Left kidney (tissue), 1 donor: ENCODE measurements at regions not wholly inside any gene's neighbourhood (a gene's known extent, or its start where the extent isn't known, plus 50 kb on each side); places are given as distances from the start of the nearest gene placed in this dataset.
"Not testable (repeated sequence)": the region's sequence is repeated elsewhere in the genome, so short reads cannot be mapped to it uniquely, and the experiment has no call there.

Source experiments
- DNase-seq: peaks from one replicate; pipeline ENCODE4 v3.0.0-alpha.2; 2013

DNA sequence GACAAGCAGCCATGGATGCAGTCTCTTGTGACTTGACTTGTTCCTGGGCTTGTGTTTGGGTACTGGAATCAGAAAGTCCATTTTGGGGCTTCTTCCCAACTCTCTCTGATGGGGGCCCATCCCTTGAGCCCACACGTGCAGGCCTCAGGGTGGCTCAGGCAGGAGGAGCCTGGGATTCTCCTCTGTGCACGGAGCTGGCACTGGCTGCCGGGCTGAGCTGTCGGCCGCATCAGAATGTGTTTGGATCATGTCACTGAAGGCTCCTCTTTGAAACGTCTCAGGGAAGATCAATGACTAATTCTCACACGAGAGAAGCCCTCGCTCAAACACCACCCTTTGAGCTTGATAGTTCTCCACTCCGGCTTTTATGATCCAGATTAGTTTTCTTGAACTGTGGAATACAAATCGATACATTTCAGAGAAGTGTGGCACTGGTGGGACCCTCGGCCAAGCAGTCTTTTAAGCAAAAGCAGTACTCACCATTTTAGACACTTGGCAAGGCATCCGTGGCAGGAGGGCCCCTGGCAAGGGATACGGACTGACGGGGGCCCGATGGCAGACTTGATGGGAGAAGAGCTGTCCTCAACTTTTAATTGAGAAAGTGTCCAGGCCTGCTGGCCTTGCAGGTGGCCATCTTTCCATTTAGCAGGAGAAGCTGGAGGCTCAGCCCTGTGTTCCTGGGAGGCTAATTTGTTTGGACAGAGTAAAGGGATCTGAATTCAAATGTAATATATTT is 220.7 kb upstream of the C1orf174 start:
- no peak for DNase-seq

DNA sequence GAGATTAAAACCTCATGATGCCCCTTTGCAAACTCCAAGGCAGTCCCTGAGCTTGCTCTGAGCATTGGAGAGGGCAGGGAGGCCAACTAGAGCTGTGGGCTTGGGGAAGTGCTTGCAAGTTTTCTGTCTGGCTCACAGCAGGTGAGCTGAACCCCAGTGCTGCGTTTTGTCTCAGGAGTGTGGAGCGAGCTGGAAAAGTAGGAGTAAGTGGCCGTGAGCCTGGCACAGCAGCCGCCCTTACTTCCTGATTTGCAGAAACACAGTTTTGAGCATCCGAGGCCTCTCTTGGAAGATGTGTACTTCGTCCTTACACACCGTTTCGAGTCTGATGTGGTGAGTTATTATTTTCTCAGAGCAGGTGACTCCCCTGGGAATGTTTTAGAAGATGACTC is 221.2 kb upstream of the C1orf174 start:
- DNase-seq = no peak

DNA sequence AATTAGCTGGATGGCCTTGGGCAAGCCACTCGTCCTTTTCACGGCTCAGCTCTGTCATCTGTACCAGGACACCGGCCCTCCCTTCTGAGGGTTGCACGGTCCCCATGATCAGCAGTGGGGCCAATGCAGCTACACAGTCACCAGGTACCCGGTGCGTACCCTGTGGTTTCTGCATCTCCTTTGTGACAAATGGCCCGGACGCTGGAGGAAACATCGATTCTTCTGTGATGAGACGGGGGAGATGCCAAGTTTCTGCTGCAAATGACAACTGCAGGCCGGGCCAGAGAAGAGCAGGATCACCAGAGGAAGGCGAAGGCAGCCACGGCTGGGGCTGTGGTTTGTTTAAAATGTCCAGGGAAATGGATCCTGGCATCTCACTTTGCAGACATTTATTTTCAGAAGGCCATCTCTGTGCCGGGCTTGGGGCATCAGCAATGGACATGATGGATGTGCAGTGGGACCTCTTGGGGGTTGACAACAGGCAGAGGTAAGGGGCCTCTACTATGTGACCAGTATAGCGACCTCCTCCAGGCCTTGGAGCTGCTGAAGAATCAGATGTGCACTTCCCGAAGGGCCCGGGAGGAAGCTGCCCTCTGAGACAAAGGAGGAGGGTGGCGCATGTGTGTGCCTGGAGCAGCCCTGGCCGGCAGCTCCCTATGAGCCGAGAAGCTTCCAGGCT is 221.9 kb upstream of the C1orf174 start:
- DNase-seq = no peak

DNA sequence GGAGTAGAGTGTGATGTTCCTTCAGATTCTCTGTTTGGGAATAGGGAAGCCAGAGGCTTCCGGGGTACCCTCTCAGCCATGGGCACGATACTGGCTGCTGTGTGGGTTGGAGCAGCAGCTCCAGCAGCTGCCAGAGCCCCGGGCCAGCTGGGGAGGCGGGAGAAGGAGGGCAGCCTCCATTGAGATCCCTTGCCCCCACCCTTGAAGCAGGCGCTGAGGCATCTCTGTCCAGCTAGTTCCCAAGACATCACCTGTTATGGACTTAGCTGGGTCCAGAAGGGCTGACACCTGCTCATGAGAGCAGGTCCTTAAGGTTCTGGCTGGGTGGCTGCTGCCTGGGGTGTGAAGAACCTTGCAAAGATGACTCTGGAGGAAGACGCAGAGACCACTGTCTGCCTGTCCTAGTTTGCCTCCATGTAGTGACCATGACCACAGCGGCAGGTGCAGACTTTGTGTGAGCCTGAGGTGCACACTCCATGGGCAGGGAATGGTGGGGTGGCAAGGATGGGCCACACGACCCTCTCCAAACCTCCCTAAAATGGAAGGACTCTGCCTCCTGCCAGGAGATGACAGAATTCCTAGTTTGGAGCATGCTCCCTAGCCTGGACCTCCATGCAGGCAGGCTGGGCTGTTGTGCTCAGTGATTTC is 222.6 kb upstream of the C1orf174 start:
- DNase-seq = no peak

DNA sequence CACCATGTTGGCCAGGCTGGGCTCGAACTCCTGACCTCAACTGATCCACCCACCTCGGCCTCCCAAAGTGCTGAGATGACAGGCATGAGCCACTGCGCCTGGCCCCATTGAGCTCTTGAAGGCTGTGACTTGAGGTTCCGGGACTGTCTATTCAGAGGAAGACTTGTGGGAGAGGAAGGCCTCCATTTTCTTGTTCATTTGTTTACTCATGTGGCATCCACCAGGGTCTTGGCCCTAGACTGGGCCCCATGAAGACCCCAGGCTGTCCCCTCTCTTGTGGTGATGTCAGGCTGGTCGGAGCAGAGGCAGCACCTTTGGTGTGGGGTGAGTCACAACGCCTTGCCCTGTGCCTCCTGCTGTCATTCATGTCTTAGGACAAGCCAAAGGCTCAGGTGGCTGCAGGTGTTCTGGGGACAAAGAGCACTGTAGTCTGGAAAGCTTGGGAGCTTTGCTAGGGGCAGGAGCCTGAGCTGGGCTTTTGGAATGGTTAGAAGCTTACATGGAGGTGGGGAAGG is 224.6 kb upstream of the C1orf174 start:
- DNase-seq = no peak

- DNase-seq = no peak
Measured at GRCh38 chr1:4126251-4126650, 226.2 kb upstream of the C1orf174 start.

DNA sequence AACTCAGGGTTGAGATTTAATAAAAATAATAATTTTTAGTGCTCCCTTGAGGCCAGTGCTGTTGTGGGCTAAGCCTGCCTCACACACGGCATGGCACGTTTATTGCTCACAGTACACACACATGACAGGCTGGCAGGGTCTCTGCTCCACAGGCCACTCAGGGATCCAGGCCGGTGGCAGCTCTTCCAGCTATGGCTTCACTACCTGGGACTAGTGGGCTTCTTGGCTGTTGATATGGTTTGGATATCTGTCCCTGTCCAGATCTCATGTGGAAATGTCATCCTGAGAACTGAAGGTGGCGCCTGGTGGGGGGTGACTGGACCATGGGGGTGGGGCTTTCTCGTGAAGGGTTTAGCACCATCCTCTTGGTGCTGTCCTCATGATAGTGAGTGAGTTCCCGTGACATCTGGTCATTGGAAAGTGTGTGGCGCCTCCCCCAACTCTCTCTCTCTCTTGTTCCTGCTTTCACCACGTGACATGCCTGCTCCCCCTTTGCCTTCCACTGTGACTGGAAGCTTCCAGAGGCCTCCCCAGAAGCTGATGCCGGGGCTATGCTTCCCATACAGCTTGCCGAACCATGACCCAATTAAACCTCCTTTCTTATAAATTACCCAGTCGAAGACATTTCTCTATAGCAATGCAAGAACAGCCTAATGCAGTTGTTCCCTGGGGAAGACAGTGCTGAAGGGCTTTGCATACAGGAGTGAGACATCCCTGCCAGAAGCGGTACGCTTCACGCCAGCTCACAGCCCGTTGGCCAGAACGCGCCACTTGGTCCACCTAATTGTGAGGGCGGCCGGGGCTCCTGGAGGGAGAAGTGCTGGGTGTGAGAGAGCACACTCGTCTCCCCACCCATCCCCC is 226.9 kb upstream of the C1orf174 start:
- no peak for DNase-seq

DNA sequence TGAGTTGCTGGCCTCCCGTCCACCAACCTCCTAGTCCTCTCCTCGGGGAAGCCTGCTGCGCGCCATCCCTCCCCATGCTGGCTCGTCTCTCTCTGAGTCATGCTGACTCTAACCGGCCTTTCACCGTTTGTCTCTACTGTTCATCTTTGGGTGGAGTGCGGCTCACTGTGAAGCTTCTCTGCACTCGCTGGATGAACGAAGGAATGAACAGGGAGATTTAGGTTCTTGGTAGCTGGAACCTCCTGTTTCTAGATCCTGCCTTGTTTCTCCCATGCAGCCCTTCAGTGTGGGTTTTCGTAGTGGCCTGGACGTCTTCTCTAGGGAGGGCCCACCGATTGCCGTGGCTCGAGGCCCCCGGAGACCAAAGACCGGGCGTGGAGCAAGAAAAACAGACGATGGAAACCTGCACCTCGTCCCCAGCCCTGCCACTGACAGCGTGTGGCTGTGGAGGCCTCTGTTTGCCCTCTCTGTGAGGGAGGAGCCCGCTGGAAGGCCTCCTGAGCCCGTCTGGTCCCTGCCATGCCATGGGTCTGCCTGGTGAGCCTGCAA is 227.6 kb upstream of the C1orf174 start:
- DNase-seq = no peak

DNA sequence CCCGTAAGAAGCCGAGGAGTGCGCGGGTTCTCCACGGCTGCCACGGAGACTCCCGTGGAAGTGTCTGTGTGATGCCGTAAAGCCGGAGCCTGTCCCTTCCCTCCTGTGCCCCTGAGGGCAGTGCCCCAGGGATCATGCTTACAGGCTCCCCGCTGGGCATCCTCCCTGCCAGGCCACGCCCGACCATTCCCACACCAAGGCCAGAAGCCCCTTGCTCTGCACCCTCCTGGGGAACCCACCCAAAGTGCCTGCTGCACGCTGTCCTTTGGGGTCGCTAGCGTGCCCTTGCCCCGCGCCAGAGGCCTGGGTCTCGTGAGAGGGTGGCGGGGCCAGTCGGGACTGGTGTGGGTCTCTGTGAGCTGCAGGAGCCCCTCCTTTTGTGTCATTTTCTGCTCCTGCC is 228.5 kb upstream of the C1orf174 start:
- DNase-seq = no peak

- DNase-seq = no peak
Measured at GRCh38 chr1:4129693-4130092, 229.6 kb upstream of the C1orf174 start.

GRCh38 chr1:4130096-4130495 is 230.0 kb upstream of the C1orf174 start:
- DNase-seq = no peak

DNA sequence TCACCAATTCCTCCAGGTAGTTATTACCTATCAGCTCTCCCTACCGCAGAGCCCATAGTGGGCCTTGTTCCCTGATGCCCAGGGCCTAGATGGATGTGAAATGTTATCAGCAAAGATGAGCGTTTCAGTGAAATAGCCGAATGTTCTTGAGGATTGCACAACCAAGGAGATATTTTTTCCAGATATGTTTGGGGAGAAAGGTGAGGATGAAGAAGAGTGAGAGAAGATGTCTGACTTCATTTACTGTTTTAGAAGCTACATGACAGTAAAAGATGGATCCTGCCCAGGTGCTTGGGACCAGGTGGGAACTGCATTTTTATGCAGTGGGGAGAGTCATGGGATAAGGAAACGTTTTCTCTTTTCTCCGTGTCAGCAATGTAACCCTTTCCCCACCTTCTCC is 231.7 kb upstream of the C1orf174 start:
- no peak for DNase-seq

- no peak for DNase-seq
Measured at GRCh38 chr1:4132352-4133296, 232.6 kb upstream of the C1orf174 start.

DNA sequence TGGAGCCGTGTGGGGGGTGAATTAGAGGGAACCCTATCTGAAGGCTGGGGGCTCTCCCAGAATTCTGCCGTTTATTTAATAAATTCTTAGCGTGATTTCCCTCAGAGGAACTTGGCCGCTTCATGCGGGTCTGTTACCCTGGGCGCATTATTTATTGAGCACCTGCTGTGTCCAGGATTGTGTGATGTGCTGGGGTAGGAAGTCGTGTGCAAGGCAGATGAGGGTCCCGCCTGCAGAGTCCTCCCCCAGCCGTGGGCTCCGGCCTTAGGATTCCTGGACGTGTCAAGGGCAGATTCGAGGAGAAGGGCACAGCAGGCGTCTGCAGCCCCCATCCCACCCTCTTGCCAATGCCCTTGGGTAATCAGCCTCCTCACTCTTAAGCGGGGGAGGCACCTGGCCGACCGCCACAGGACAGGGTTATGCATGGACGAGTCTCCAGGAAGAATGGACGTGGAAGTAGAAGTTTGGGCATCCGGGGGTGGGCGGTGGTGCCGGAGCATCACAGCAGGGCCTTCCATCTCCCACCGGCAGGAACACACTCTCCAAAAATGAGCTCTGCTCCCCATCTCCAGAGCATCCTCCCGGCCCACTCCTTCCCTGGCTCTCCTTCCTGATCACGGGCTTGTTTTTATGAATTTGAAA is 233.3 kb upstream of the C1orf174 start:
- no peak for DNase-seq

DNA sequence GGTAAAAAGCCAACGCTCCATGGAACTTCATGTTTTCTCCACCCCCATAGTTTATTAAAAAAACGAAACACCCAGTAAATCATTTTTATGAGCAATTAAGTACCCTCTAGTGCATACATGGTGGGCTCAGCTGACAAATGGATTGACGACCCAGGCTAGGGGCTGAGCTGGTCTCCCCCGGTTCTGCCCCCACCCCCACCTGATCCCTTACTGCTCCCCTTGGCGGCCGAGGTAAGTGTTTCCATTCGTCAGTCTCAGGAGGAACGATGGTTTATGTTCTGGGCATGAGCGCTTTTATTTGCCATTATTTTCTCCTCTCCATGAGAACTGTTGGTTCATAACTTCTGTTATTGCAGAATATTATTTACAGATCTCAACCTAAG is 233.9 kb upstream of the C1orf174 start:
- DNase-seq = no peak

- DNase-seq = not testable (repeated sequence)
Measured at GRCh38 chr1:4135853-4136252, 235.8 kb upstream of the C1orf174 start.

DNA sequence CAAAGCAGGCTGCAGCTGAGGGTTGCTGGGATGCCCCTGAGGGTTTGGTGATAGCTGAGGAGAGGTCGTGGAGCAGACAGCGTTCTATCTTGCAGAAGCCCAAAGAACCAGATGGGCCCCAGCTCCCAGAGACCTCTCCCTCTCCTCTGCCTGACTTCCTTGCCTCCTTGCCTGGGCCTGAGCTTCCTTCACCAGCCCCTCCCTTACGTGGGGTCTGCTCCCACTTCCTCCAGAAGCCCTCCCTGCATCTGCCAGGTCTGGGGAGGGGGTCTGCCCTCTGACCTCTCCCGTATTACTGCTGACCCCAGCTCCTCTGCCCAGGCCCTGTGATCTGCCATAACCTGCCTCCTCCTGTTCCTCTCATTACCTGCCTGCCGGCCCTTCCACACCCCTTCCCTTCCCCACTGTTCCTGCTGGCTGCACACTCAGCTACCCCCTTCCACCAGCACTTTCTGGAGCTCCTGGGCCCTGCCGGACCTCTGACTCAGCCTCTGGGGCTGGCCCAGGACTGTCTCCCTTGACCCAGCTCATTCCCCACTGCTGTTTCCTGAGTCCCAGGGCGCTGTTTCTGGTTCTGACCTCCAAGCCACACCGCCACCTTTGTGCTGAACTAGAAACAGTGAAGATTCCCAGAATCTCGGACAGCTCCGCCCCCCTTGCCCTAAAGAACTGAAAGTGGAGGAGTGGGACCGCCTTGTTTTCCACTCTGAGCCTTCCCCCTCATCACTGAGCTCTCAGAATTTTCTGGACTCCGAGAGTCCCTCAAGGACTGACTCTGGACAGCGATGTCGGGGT is 237.7 kb upstream of the C1orf174 start:
- no peak for DNase-seq

GRCh38 chr1:4139646-4140045 is 239.6 kb upstream of the C1orf174 start:
- no peak for DNase-seq

GRCh38 chr1:4140241-4140640 is 240.2 kb upstream of the C1orf174 start:
- no peak for DNase-seq
